ENCODE measurements at regions not wholly inside any gene's neighbourhood (a gene's known extent, or its start where the extent isn't known, plus 50 kb on each side); places are given as distances from the start of the nearest gene placed in this dataset.

DNA sequence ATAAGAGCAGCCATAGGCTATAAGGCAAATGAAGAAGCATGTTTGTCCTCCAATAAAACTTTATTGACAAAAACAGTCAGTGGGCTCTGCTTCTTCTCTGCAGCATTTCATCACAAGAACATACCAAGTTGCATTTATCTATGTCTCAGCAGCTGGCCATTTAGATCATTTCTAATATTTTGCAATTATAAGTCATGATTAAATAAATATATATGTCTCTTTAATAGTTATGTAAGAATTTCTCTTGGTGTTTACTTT is 153.5 kb downstream of the RFC3 start:
- intact Hi-C loops (cut with micrococcal nuclease; ENCODE audit: unreplicated experiment), result no loop called here
- no peak overlapping the region for H3K4me2 ChIP-seq
- CTCF ChIA-PET, result no interaction called here
- H3K27ac ChIP-seq, result no peak overlapping the region
- H3K36me3 ChIP-seq (ENCODE audit: low read depth), result no peaks in the 10 kb centered on the region
- H3K9me2 ChIP-seq (ENCODE audit: insufficient read depth), result no peaks in the 10 kb centered on the region
- no peak for DNase-seq
- H3F3A ChIP-seq (ENCODE audit: insufficient read depth, low read depth), result no peaks in the 10 kb centered on the region
- no peaks in the 10 kb centered on the region for H4K20me1 ChIP-seq (ENCODE audit: insufficient read depth)
- no peaks in the 10 kb centered on the region for H3K27me3 ChIP-seq (ENCODE audit: insufficient read depth, low read depth)
- TF ChIP-seq CTCF (conservative IDR thresholded peaks at IDR 0.05), result no peak
- no peak for TF ChIP-seq EZH2 (IDR thresholded peaks at IDR 0.05; ENCODE audit: low read depth)
- H3K4me1 ChIP-seq (replicated peaks; ENCODE audit: insufficient read depth), result no peaks in the 10 kb centered on the region
- no peaks in the 10 kb centered on the region for H3K79me2 ChIP-seq (ENCODE audit: low read depth)
- POLR2A ChIA-PET (ENCODE audit: unreplicated experiment), result no interaction called here
- peaks cover 4% of the 10 kb centered on the region; the same call in 1 of the 2 replicates for H3K9me3 ChIP-seq (ENCODE audit: insufficient read depth, low read depth)
- no peak overlapping the region for H3K4me3 ChIP-seq
- H2AFZ ChIP-seq, result no peak overlapping the region
- BruUV-seq (replicated peaks), result no TSS peak

- Histone ChIP-seq H3K4me3 (no peak overlapping the region), H3K4me1 (replicated peaks; ENCODE audit: insufficient read depth) (no peaks in the 10 kb centered on the region), H4K20me1 (ENCODE audit: insufficient read depth) (no peaks in the 10 kb centered on the region), H3K4me2 (no peak overlapping the region), H3K9me2 (ENCODE audit: insufficient read depth) (no peaks in the 10 kb centered on the region), H3K36me3 (ENCODE audit: low read depth) (no peaks in the 10 kb centered on the region), H3K9me3 (ENCODE audit: insufficient read depth, low read depth) (peaks cover 4% of the 10 kb centered on the region; the same call in 1 of the 2 replicates), H2AFZ (no peak overlapping the region), H3F3A (ENCODE audit: insufficient read depth, low read depth) (no peaks in the 10 kb centered on the region), H3K79me2 (ENCODE audit: low read depth) (no peaks in the 10 kb centered on the region), H3K27ac (no peak overlapping the region), H3K27me3 (ENCODE audit: insufficient read depth, low read depth) (no peaks in the 10 kb centered on the region)
- TF ChIP-seq EZH2 (IDR thresholded peaks at IDR 0.05; ENCODE audit: low read depth) (no peak), CTCF (conservative IDR thresholded peaks at IDR 0.05) (no peak)
- intact Hi-C loops (cut with micrococcal nuclease; ENCODE audit: unreplicated experiment), result no loop called here
- ChIA-PET POLR2A (ENCODE audit: unreplicated experiment) (no interaction called here), CTCF (no interaction called here)
- BruUV-seq (replicated peaks), result no TSS peak
- no peak for DNase-seq
Observed at GRCh38 chr13:33973194-33973593, 155.2 kb downstream of the RFC3 start.

- H3K27ac ChIP-seq, result no peak overlapping the region
- DNase-seq, result no peak
- H3K9me3 ChIP-seq (ENCODE audit: insufficient read depth, low read depth), result no peaks in the 10 kb centered on the region
- no peak overlapping the region for H3K4me2 ChIP-seq
- no peak overlapping the region for H3K4me3 ChIP-seq
- CTCF ChIA-PET, result no interaction called here
- intact Hi-C loops (cut with micrococcal nuclease; ENCODE audit: unreplicated experiment), result no loop called here
- H3K36me3 ChIP-seq (ENCODE audit: low read depth), result no peaks in the 10 kb centered on the region
- no peak overlapping the region for H2AFZ ChIP-seq
- no peaks in the 10 kb centered on the region for H3K4me1 ChIP-seq (replicated peaks; ENCODE audit: insufficient read depth)
- H3K79me2 ChIP-seq (ENCODE audit: low read depth), result no peaks in the 10 kb centered on the region
- H3K27me3 ChIP-seq (ENCODE audit: insufficient read depth, low read depth), result no peaks in the 10 kb centered on the region
- no TSS peak for BruUV-seq (replicated peaks)
- TF ChIP-seq EZH2 (IDR thresholded peaks at IDR 0.05; ENCODE audit: low read depth), result no peak
- no peak for TF ChIP-seq CTCF (conservative IDR thresholded peaks at IDR 0.05)
- POLR2A ChIA-PET (ENCODE audit: unreplicated experiment), result no interaction called here
- no peaks in the 10 kb centered on the region for H3F3A ChIP-seq (ENCODE audit: insufficient read depth, low read depth)
- H3K9me2 ChIP-seq (ENCODE audit: insufficient read depth), result no peaks in the 10 kb centered on the region
- H4K20me1 ChIP-seq (ENCODE audit: insufficient read depth), result no peaks in the 10 kb centered on the region
Observed at GRCh38 chr13:33976965-33977364, 159.0 kb downstream of the RFC3 start.
